Effector memory CD4-positive, alpha-beta T cell (primary cell): ENCODE measurements at regions not wholly inside any gene's neighbourhood (a gene's known extent, or its start where the extent isn't known, plus 50 kb on each side); places are given as distances from the start of the nearest gene placed in this dataset.

Experiments
- DNase-seq, 3 donors: peaks; one replicate each; pipeline ENCODE4 v3.0.0-alpha.2; 2020
- H3K27ac ChIP-seq: 2 replicates; pipeline ENCODE4 v1.7.0; 2013; ENCODE audit warnings: mild to moderate bottlenecking, low read length, moderate library complexity; ENCODE audit not compliant: insufficient read depth, poor library complexity, severe bottlenecking
- H3K27me3 ChIP-seq: replicated peaks from 2 replicates; pipeline ENCODE4 v1.7.0; 2013; ENCODE audit warnings: mild to moderate bottlenecking, low read length; ENCODE audit not compliant: insufficient read depth, control insufficient read depth, poor library complexity, severe bottlenecking
- H3K36me3 ChIP-seq: 2 replicates; pipeline ENCODE4 v1.7.0; 2013; ENCODE audit warnings: mild to moderate bottlenecking, low read length, moderate library complexity; ENCODE audit not compliant: control insufficient read depth, insufficient read depth
- H3K4me1 ChIP-seq: 2 replicates; pipeline ENCODE4 v1.7.0; 2013; ENCODE audit warnings: low read length, mild to moderate bottlenecking; ENCODE audit not compliant: control insufficient read depth, insufficient read depth, poor library complexity, severe bottlenecking
- H3K4me3 ChIP-seq: 2 replicates; pipeline ENCODE4 v1.7.0; 2013; ENCODE audit warnings: low read length, low read depth, mild to moderate bottlenecking; ENCODE audit not compliant: insufficient read depth, poor library complexity, severe bottlenecking
- H3K9me3 ChIP-seq: 2 replicates; pipeline ENCODE4 v1.7.0; 2013; ENCODE audit warnings: mild to moderate bottlenecking, low read length, moderate library complexity; ENCODE audit not compliant: control insufficient read depth

GRCh38 chr13:78372581-78372980 is 230.8 kb downstream of the POU4F1 start:
- no peaks in the 10 kb centered on the region for H3K27me3 ChIP-seq
- H3K36me3 ChIP-seq = no peaks in the 10 kb centered on the region
- no peak overlapping the region for H3K27ac ChIP-seq
- DNase-seq = no peak
- H3K9me3 ChIP-seq = no peaks in the 10 kb centered on the region
- no peak overlapping the region for H3K4me3 ChIP-seq
- no peaks in the 10 kb centered on the region for H3K4me1 ChIP-seq

DNA sequence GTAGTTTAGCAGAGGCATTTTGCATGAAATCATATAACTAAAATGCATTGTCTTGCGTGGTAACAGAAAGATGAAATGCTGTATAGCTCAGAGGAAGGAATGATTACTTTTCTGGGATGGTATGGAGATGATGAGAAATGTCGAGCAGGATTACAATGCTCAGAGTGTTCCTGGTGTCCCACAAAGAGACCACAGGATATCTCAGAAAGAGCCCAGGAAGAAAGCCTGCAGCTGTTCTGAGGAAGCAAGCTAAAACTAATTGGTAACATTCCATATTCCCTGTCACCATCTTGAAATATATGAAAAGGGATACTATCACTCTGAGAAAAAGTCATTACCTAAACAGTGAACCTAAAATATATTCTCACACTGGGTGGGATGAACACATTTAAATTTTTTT is 233.1 kb downstream of the POU4F1 start:
- no peaks in the 10 kb centered on the region for H3K27me3 ChIP-seq
- no peak overlapping the region for H3K27ac ChIP-seq
- no peak overlapping the region for H3K4me3 ChIP-seq
- no peaks in the 10 kb centered on the region for H3K36me3 ChIP-seq
- no peak for DNase-seq
- H3K9me3 ChIP-seq = no peaks in the 10 kb centered on the region
- H3K4me1 ChIP-seq = no peaks in the 10 kb centered on the region

- no peak for DNase-seq
- H3K36me3 ChIP-seq = no peaks in the 10 kb centered on the region
- H3K27ac ChIP-seq = no peak overlapping the region
- H3K4me3 ChIP-seq = no peak overlapping the region
- no peaks in the 10 kb centered on the region for H3K4me1 ChIP-seq
- no peaks in the 10 kb centered on the region for H3K9me3 ChIP-seq
- H3K27me3 ChIP-seq = no peaks in the 10 kb centered on the region
These were observed 238.6 kb downstream of the POU4F1 start for GRCh38 chr13:78364711-78365110.

DNA sequence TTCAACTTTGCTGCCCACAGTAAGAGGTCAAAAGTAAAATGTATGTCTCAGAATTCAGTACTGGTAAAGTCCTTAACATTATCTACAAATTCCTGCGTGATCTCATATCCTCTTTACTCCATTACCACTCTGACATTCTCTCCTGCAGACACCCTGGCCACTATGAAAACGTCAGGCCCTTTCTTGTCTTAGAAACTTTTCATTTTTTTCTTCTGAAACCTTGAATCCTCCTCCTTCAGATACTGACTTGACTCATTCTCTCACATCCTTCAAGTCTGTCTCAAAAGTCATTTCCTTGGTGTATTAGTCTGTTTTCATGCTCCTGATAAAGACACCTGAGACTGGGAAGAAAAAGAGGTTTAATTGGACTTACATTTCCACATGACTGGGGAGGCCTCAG is 262.3 kb downstream of the POU4F1 start:
- Histone ChIP-seq H3K27me3 (no peaks in the 10 kb centered on the region), H3K27ac (no peak overlapping the region), H3K36me3 (no peaks in the 10 kb centered on the region), H3K4me3 (no peak overlapping the region), H3K4me1 (no peaks in the 10 kb centered on the region), H3K9me3 (no peaks in the 10 kb centered on the region)
- no peak for DNase-seq

- Histone ChIP-seq H3K36me3 (no peaks in the 10 kb centered on the region), H3K4me3 (no peak overlapping the region), H3K27me3 (no peaks in the 10 kb centered on the region), H3K4me1 (no peaks in the 10 kb centered on the region), H3K9me3 (no peaks in the 10 kb centered on the region), H3K27ac (no peak overlapping the region)
- no peak for DNase-seq
These were observed 263.4 kb downstream of the POU4F1 start for GRCh38 chr13:78339927-78340326.

GRCh38 chr13:78334059-78334458 is 269.3 kb downstream of the POU4F1 start:
- Histone ChIP-seq H3K4me3 (no peak overlapping the region), H3K9me3 (no peaks in the 10 kb centered on the region), H3K4me1 (no peaks in the 10 kb centered on the region), H3K36me3 (no peaks in the 10 kb centered on the region), H3K27ac (no peak overlapping the region), H3K27me3 (no peaks in the 10 kb centered on the region)
- no peak for DNase-seq

DNA sequence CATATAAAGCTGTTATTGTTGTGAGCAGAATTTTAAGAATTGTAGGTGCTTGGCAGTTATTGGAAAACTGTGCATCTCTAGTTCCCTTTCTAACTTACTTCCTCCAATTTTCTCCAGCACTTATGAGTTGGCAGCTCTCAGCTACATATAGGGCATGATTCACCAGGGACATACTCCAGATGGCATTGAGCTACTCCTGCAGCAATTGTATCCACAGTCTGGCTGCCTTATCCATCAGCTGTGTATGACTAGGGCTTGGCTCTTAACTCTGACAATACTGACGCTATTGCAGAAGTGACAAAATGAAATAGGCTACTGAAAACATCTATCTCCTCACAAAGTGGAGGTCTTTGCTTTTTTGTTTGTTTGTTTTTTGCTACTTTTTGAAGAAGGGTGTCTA is 276.7 kb downstream of the POU4F1 start:
- Histone ChIP-seq H3K36me3 (no peaks in the 10 kb centered on the region), H3K27me3 (no peaks in the 10 kb centered on the region), H3K4me1 (no peaks in the 10 kb centered on the region), H3K27ac (no peak overlapping the region), H3K4me3 (no peak overlapping the region), H3K9me3 (no peaks in the 10 kb centered on the region)
- DNase-seq = no peak

- no peak for DNase-seq
- Histone ChIP-seq H3K27ac (no peak overlapping the region), H3K9me3 (no peaks in the 10 kb centered on the region), H3K4me1 (no peaks in the 10 kb centered on the region), H3K4me3 (no peak overlapping the region), H3K27me3 (no peaks in the 10 kb centered on the region), H3K36me3 (no peaks in the 10 kb centered on the region)
These were observed 277.8 kb downstream of the POU4F1 start for GRCh38 chr13:78325585-78325984.

DNA sequence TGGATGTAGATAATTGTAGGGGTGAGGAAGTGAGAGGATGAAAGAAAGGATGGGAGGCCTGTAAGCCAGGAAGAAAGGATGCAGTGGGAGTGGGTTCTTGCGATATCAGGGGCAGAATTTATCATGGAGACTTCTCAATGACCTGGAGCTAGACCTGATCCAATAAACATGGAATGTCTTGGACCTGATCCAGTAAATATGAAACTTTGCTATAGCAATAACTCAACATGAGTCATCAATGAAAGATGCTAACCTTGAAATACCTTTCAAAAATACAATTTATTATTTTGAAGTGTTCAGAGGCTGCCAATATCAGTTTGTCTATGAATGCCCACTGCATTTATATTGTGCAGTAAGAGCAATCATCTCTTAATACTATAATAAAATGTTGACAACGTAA is 279.5 kb downstream of the POU4F1 start:
- no peak for DNase-seq

DNA sequence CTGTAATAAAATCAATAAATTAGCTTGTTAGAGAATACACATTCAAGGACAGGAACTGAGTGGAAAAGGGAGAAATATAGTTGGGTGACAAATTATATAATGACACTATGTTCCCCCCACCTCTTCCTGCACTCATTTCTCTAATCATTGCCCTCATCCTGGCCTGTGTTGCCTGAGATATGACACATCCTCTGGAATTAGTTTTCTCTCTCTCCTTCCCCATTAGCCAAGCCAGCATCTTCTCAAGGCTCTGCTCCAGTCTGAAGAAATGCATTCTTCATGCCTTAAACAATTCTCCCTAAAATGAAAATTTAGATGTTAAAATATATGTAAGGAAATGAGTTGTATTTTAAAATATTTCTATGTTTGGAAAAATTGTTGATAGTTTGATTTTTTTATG is 280.3 kb downstream of the POU4F1 start:
- Histone ChIP-seq H3K27ac (no peak overlapping the region), H3K36me3 (no peaks in the 10 kb centered on the region)
- no peak for DNase-seq

More for the DNA sequence above, 279.5 kb downstream of the POU4F1 start:
- no peak overlapping the region for H3K4me3 ChIP-seq
- H3K36me3 ChIP-seq = no peaks in the 10 kb centered on the region
- no peak overlapping the region for H3K27ac ChIP-seq
- H3K27me3 ChIP-seq = no peaks in the 10 kb centered on the region
- no peaks in the 10 kb centered on the region for H3K4me1 ChIP-seq
- no peaks in the 10 kb centered on the region for H3K9me3 ChIP-seq

GRCh38 chr13:78319101-78319627 is 284.2 kb downstream of the POU4F1 start:
- Histone ChIP-seq H3K9me3 (no peaks in the 10 kb centered on the region), H3K36me3 (no peaks in the 10 kb centered on the region), H3K27ac (no peak overlapping the region), H3K4me3 (no peak overlapping the region), H3K27me3 (no peaks in the 10 kb centered on the region), H3K4me1 (no peaks in the 10 kb centered on the region)
- DNase-seq = no peak

More for the DNA sequence above, 280.3 kb downstream of the POU4F1 start:
- H3K4me1 ChIP-seq = no peaks in the 10 kb centered on the region
- H3K9me3 ChIP-seq = no peaks in the 10 kb centered on the region
- no peak overlapping the region for H3K4me3 ChIP-seq
- no peaks in the 10 kb centered on the region for H3K27me3 ChIP-seq
